GM12878 (cell line): ENCODE measurements at regions not wholly inside any gene's neighbourhood (a gene's known extent, or its start where the extent isn't known, plus 50 kb on each side); places are given as distances from the start of the nearest gene placed in this dataset.

Experiments
- ATAC-seq: fragments of 200-7000 bp; cut with Tn5 transposase; 3 replicates; pipeline ENCODE4 v1.9.1; 2020; ENCODE audit warnings: mild to moderate bottlenecking, moderate library complexity
- BruUV-seq: library from RNA; stranded (reverse); fragments of 400-500 nt; replicated peaks from 2 replicates; lab custom pipeline; 2021; lab: Mats Ljungman, UMichigan
- CTCF ChIA-PET: fragments of 300-600 bp; sonication (Branson Sonifier 250); formaldehyde crosslinking; extraction: SDS; loops from one replicate; lab custom pipeline; 2021; ENCODE audit warnings: inconsistent platforms; lab: Yijun Ruan, JAX
- POLR2A ChIA-PET: fragments of 350-600 bp; formaldehyde crosslinking; extraction: SDS; loops from one replicate; lab custom pipeline; 2021; ENCODE audit warnings: inconsistent platforms; lab: Charles Lee
- RAD21 ChIA-PET: fragments of 300-600 bp; sonication (Branson Sonifier 250); formaldehyde crosslinking; loops from one replicate; lab custom pipeline; 2023; ENCODE audit warnings: antibody characterized with exemption; ENCODE audit not compliant: unreplicated experiment; lab: Charles Lee
- SMC1A ChIA-PET: fragments of 300-600 bp; sonication (Branson Sonifier 250); formaldehyde crosslinking; loops from one replicate; lab custom pipeline; 2023; ENCODE audit not compliant: unreplicated experiment, uncharacterized antibody; lab: Charles Lee
- DNase-seq: peaks from one replicate; pipeline ENCODE4 v3.0.0-alpha.2; 2011; ENCODE audit warnings: low read depth, low spot score
- FAIRE-seq: peaks from 3 replicates; lab custom pipeline; 2011; peaks lifted over from hg19 to GRCh38; lab: Jason Lieb, UNC
- H2AFZ ChIP-seq: 2 replicates; pipeline ENCODE4 v1.6.0; 2011; ENCODE audit warnings: low read depth, low read length, control low read depth; ENCODE audit not compliant: control insufficient read depth
- H3K27ac ChIP-seq: 2 replicates; pipeline ENCODE4 v1.5.1; 2011; ENCODE audit warnings: control low read depth; ENCODE audit not compliant: control insufficient read depth, insufficient read depth
- H3K27me3 ChIP-seq, 2 experiments: replicated peaks in 1 of 2; 2 replicates each; pipeline versions ENCODE4 v1.6.0 to v1.6.1; 2011; ENCODE audit warnings: low read length in 1 of 2; ENCODE audit not compliant: control insufficient read depth in 2 of 2, insufficient read depth in 2 of 2
- H3K36me3 ChIP-seq, 2 experiments: 2 replicates each; pipeline ENCODE4 v1.5.1; 2011; ENCODE audit warnings: low read length in 1 of 2; ENCODE audit not compliant: control insufficient read depth in 2 of 2, insufficient read depth in 2 of 2
- H3K4me1 ChIP-seq: 2 replicates; pipeline ENCODE4 v1.6.1; 2011; ENCODE audit warnings: mild to moderate bottlenecking, low read length, moderate library complexity, mixed read lengths; ENCODE audit not compliant: control insufficient read depth, insufficient read depth
- H3K4me2 ChIP-seq: 2 replicates; pipeline ENCODE4 v1.6.0; 2011; ENCODE audit warnings: control low read depth; ENCODE audit not compliant: control insufficient read depth, insufficient read depth
- H3K4me3 ChIP-seq: fragments of 200-600 bp; sonication (generic); 2 replicates; pipeline ENCODE4 v1.5.1; 2016
- H3K79me2 ChIP-seq: 2 replicates; pipeline ENCODE4 v1.6.0; 2011; ENCODE audit warnings: low read length; ENCODE audit not compliant: control insufficient read depth, insufficient read depth
- H3K9ac ChIP-seq: 2 replicates; pipeline ENCODE4 v1.8.0; 2011; ENCODE audit warnings: low read length, control low read depth, mixed read lengths; ENCODE audit not compliant: control insufficient read depth, insufficient read depth
- H3K9me3 ChIP-seq: replicated peaks from 3 replicates; pipeline ENCODE4 v1.5.1; 2011; ENCODE audit warnings: mild to moderate bottlenecking, low read length; ENCODE audit not compliant: control insufficient read depth, insufficient read depth
- H4K20me1 ChIP-seq: 2 replicates; pipeline ENCODE4 v1.6.0; 2011; ENCODE audit not compliant: control insufficient read depth, insufficient read depth
- EED ChIP-seq: sonication (generic); IDR thresholded peaks from 2 replicates; pipeline ENCODE4 v1.6.1; 2016; ENCODE audit warnings: antibody characterized with exemption, low read depth
- EGR1 ChIP-seq, 2 experiments: IDR thresholded peaks; 1 replicate in 1 of 2; 2 replicates in 1 of 2; pipeline ENCODE4 v1.6.1; 2011 to 2012; ENCODE audit warnings: low read depth in 2 of 2, low read length in 2 of 2, borderline replicate concordance in 1 of 2, mild to moderate bottlenecking in 1 of 2, moderate library complexity in 1 of 2
- IRF4 ChIP-seq: IDR thresholded peaks from 2 replicates; pipeline ENCODE4 v1.6.1; 2011; ENCODE audit warnings: low read depth, low read length
- JUNB ChIP-seq: IDR thresholded peaks from 2 replicates; pipeline ENCODE4 v1.6.1; 2016; ENCODE audit warnings: antibody characterized with exemption, mild to moderate bottlenecking
- PML ChIP-seq: IDR thresholded peaks from 2 replicates; pipeline ENCODE4 v1.6.1; 2012; ENCODE audit warnings: low read length, inconsistent platforms
- POLR2A ChIP-seq: IDR thresholded peaks from 2 replicates; pipeline ENCODE4 v1.6.1; 2011; ENCODE audit warnings: low read depth, mild to moderate bottlenecking, low read length
- RFX5 ChIP-seq: IDR thresholded peaks from 2 replicates; pipeline ENCODE4 v1.6.1; 2011; ENCODE audit warnings: low read depth, low read length, improper control_type of control experiment
- STAT1 ChIP-seq: fragments of 450-650 bp; conservative IDR thresholded peaks from 2 replicates; pipeline ENCODE4 v1.6.1; 2014; ENCODE audit warnings: antibody characterized with exemption, mild to moderate bottlenecking
- ZNF207 ChIP-seq: fragments of 450-650 bp; IDR thresholded peaks from 2 replicates; pipeline ENCODE4 v1.6.1; 2014; ENCODE audit warnings: antibody characterized with exemption, mild to moderate bottlenecking, borderline replicate concordance
- ZNF24 ChIP-seq: fragments of 450-650 bp; IDR thresholded peaks from 2 replicates; pipeline ENCODE4 v1.6.1; 2017; ENCODE audit warnings: antibody characterized with exemption, mild to moderate bottlenecking
- ZNF384 ChIP-seq: IDR thresholded peaks from 2 replicates; pipeline ENCODE4 v1.6.1; 2012; ENCODE audit warnings: low read depth, mild to moderate bottlenecking, low read length, improper control_type of control experiment, borderline replicate concordance
- ZZZ3 ChIP-seq: IDR thresholded peaks from 2 replicates; pipeline ENCODE4 v1.6.1; 2011; ENCODE audit warnings: low read depth; ENCODE audit not compliant: control insufficient read depth, insufficient read length
- in situ Hi-C: fragments of 300-500 bp; cut with MboI; formaldehyde crosslinking; loops from 9 replicates; pipeline ENCODE4 v1.14.3; 2018; ENCODE audit warnings: mixed read lengths
- intact Hi-C: fragments of 100-400 bp; cut with micrococcal nuclease; formaldehyde crosslinking; loops from one replicate; pipeline ENCODE4 v1.14.2; 2022; ENCODE audit not compliant: unreplicated experiment

DNA sequence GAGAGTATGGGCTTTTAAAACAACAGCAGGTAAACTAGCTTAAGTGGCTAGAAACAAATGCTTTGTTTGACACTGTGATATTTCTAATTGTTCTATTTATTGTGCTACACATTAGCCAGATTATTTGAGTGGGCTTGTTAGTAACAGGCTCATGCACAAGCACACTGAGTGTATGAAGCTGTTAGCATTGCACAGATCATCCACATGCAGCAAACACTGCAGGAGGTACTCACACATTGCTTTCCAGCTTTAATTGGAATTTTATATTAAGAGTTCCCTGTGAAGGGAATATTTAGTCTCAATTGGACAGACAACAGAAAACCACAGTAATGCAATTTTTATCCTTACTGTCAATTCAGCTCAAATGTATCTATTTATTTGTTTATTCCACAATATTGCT, 92.9 kb upstream of the ZNF804B start:
- TF ChIP-seq ZZZ3 = no peak
- no peak for TF ChIP-seq ZNF24
- no peak for TF ChIP-seq IRF4
- TF ChIP-seq EED = no peak
- TF ChIP-seq EGR1 (IDR thresholded peaks at IDR 0.05; ENCODE audit: borderline replicate concordance in 1 of 2, low read depth in 2 of 2, low read length in 2 of 2) = no peak
- no peak for TF ChIP-seq STAT1
- no peak for TF ChIP-seq ZNF207
- TF ChIP-seq PML = no peak
- no peak for TF ChIP-seq RFX5
- TF ChIP-seq JUNB = no peak
- TF ChIP-seq POLR2A = no peak
- TF ChIP-seq ZNF384 = no peak
- ChIA-PET RAD21 (no interaction called here), SMC1A (no interaction called here), POLR2A (no interaction called here), CTCF (interaction anchor here (0.7 to 1.0 kb wide), 3 partner anchors 8 to 24 kb away, joined by 3 read pairs; no protein-coding TSS in a partner anchor)
- intact Hi-C loops (loop anchor here (5.0 kb wide), 1 partner anchor 39 kb away; no protein-coding TSS in a partner anchor), in situ Hi-C loops (no loop called here)
- FAIRE-seq (no peak), DNase-seq (no peak), ATAC-seq (no peak)
- Histone ChIP-seq H3K4me2 (no peak overlapping the region), H3K9me3 (no peaks in the 10 kb centered on the region), H3K79me2 (no peaks in the 10 kb centered on the region), H4K20me1 (no peaks in the 10 kb centered on the region), H3K4me1 (no peaks in the 10 kb centered on the region), H3K27me3 (no peaks in the 10 kb centered on the region), H2AFZ (no peak overlapping the region), H3K36me3 (no peaks in the 10 kb centered on the region), H3K9ac (no peak overlapping the region), H3K27ac (no peak overlapping the region), H3K4me3 (no peak overlapping the region)
- BruUV-seq = no TSS peak
